PC-3 (cell line): ENCODE measurements at regions not wholly inside any gene's neighbourhood (a gene's known extent, or its start where the extent isn't known, plus 50 kb on each side); places are given as distances from the start of the nearest gene placed in this dataset.

Source experiments
- EZH2 ChIP-seq: fragments of 300-600 bp; sonication (generic); IDR thresholded peaks from one replicate; pipeline ENCODE4 v1.6.1; 2017; ENCODE audit warnings: antibody characterized with exemption, mild to moderate bottlenecking, low read length; ENCODE audit not compliant: unreplicated experiment
- TF ChIP-seq, protein P1 (sequence below): fragments of 300-600 bp; sonication (generic); conservative IDR thresholded peaks from 2 replicates; pipeline ENCODE4 v1.5.1; 2017; ENCODE audit warnings: antibody characterized with exemption, low read depth, mild to moderate bottlenecking, low read length

DNA sequence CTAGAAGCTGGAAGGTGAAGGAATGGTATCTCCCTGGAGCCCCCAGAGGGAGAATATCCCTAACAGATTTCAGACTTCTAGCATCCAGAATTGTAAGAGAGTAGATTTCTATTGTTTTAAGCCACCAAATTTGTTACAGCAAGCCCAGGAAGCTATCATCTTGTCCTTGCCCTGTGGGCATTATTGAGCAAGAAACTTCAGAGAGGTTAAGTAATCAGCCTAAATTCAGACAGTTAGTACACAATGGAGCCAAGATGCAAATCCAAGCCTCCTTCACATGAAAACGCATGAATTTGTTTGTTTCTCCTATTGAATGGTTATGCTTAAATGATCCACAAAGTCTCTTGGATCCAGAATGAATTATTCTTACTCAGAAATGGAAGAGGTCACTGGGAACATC, 55.2 kb upstream of the TRIB2 start:
- TF ChIP-seq, protein P1, sequence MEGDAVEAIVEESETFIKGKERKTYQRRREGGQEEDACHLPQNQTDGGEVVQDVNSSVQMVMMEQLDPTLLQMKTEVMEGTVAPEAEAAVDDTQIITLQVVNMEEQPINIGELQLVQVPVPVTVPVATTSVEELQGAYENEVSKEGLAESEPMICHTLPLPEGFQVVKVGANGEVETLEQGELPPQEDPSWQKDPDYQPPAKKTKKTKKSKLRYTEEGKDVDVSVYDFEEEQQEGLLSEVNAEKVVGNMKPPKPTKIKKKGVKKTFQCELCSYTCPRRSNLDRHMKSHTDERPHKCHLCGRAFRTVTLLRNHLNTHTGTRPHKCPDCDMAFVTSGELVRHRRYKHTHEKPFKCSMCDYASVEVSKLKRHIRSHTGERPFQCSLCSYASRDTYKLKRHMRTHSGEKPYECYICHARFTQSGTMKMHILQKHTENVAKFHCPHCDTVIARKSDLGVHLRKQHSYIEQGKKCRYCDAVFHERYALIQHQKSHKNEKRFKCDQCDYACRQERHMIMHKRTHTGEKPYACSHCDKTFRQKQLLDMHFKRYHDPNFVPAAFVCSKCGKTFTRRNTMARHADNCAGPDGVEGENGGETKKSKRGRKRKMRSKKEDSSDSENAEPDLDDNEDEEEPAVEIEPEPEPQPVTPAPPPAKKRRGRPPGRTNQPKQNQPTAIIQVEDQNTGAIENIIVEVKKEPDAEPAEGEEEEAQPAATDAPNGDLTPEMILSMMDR, result no peak
- TF ChIP-seq EZH2, result no peak
